GM19463 (cell line): ENCODE measurements at regions not wholly inside any gene's neighbourhood (a gene's known extent, or its start where the extent isn't known, plus 50 kb on each side); places are given as distances from the start of the nearest gene placed in this dataset.

Experiments used
- ATAC-seq: cut with Tn5 transposase; IDR thresholded peaks from one replicate; pipeline ENCODE4 v1.9.1; 2021; ENCODE audit warnings: mild to moderate bottlenecking, moderate library complexity; ENCODE audit not compliant: unreplicated experiment

- no peak for ATAC-seq
Observed at GRCh38 chr11:109854731-109855130, 238.5 kb upstream of the ZC3H12C start.

- no peak for ATAC-seq
Observed at GRCh38 chr11:109856928-109857327, 236.3 kb upstream of the ZC3H12C start.

GRCh38 chr11:109857637-109858036 is 235.6 kb upstream of the ZC3H12C start:
- ATAC-seq: no peak

- ATAC-seq: no peak
Observed at GRCh38 chr11:109858152-109858551, 235.0 kb upstream of the ZC3H12C start.

- ATAC-seq: no peak
Observed at GRCh38 chr11:109859045-109859724, 234.0 kb upstream of the ZC3H12C start.

GRCh38 chr11:109862835-109863234 is 230.4 kb upstream of the ZC3H12C start:
- ATAC-seq: no peak

- ATAC-seq: peak; percentile 90
Observed at GRCh38 chr11:109864151-109864661, 229.0 kb upstream of the ZC3H12C start.

- ATAC-seq: peak; percentile 32
Observed at GRCh38 chr11:109864834-109865547, 228.2 kb upstream of the ZC3H12C start.

- ATAC-seq: no peak
Observed at GRCh38 chr11:109865548-109866186, 227.5 kb upstream of the ZC3H12C start.

GRCh38 chr11:109867784-109868183 is 225.4 kb upstream of the ZC3H12C start:
- ATAC-seq: no peak

- ATAC-seq: no peak
Observed at GRCh38 chr11:109869536-109869935, 223.7 kb upstream of the ZC3H12C start.

GRCh38 chr11:109870297-109870696 is 222.9 kb upstream of the ZC3H12C start:
- no peak for ATAC-seq

GRCh38 chr11:109877043-109877442 is 216.1 kb upstream of the ZC3H12C start:
- no peak for ATAC-seq

GRCh38 chr11:109884501-109884900 is 208.7 kb upstream of the ZC3H12C start:
- ATAC-seq: no peak

- no peak for ATAC-seq
Observed at GRCh38 chr11:109885006-109885405, 208.2 kb upstream of the ZC3H12C start.

- ATAC-seq: no peak
Observed at GRCh38 chr11:109892321-109892794, 200.8 kb upstream of the ZC3H12C start.

- ATAC-seq: no peak
Observed at GRCh38 chr11:109894242-109894641, 198.9 kb upstream of the ZC3H12C start.

- ATAC-seq: no peak
Observed at GRCh38 chr11:109898592-109898991, 194.6 kb upstream of the ZC3H12C start.

- ATAC-seq: no peak
Observed at GRCh38 chr11:109902764-109903433, 190.3 kb upstream of the ZC3H12C start.

GRCh38 chr11:109911488-109911887 is 181.7 kb upstream of the ZC3H12C start:
- ATAC-seq: peak; percentile 48

GRCh38 chr11:109914038-109914437 is 179.2 kb upstream of the ZC3H12C start:
- ATAC-seq: no peak
